Left cardiac atrium (tissue), 4 donors: ENCODE measurements at regions not wholly inside any gene's neighbourhood (a gene's known extent, or its start where the extent isn't known, plus 50 kb on each side); places are given as distances from the start of the nearest gene placed in this dataset.
A peak's percentile ranks its signal among the peaks of the same experiment; 100 is the strongest.

Source experiments
- ATAC-seq, 2 donors: fragments of 200-7000 bp; cut with Tn5 transposase; one replicate each; pipeline ENCODE4 v1.9.1; 2020; ENCODE audit warnings: mild to moderate bottlenecking in 2 of 2, moderate library complexity in 2 of 2
- DNase-seq: peaks from one replicate; pipeline ENCODE4 v3.0.0-alpha.2; 2020
- intact Hi-C, 2 donors: fragments of 100-400 bp; cut with DNase I; formaldehyde crosslinking; loops; one replicate each; pipeline versions ENCODE4 v1.14.1 to v1.15.1; 2022 to 2023
- donor health status: DM: no; HTN: yes; CAD: no.
- donor health status: DM: no; HTN: yes; CAD: no; lungs with severe emphysema.
- donor health status: DM: yes; HTN: yes; CAD: no.
- donor health status: Dilated cardiomyopathy.

DNA sequence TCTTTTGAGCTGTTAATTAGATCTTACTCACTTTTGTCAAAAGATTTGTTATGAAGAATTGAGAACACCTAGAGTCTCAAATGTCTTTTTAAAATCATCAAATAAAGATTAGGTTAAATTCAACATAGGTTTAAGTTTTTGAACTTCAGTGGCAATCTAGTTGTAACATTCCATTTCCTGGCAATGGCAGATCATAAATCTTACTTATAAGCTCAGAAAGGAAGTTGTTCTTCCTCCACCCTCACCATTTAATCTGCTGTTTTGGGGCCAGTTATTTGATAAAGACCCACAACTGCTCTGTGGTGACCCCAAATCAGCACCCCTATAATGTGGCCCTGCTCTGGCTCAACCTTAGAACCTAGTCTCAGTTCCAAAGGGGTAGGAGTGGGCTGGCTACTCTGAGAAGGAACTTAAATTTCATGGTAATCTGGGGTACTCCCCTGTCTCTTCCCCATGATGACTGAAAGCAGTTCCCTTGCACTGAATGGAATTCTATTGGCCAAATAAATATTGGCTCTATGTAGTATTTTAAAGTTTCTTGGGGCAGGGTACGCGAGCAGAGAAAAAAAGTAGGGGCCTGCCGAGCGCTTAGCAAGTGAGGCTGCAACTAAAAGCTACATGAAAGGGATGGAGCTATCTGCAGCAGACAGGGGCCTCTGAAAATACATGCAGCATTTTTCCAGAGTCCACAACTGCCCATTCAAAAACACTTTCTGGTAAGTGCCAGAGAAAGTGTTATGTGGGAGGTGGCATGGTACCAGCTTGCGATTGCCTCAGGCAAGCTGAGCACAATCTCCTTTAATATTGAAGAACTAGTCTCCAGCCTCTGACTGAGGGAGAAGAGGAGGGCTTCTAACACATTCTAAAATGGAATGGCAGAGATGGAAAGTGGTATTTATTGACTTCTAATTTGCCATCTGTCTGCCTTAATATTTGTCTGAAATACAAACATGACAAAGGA, 103.6 kb upstream of the RASGRP1 start:
- DNase-seq (no peak), ATAC-seq (no peak)
- intact Hi-C loops = loop anchor here in 1 of 2 donors (10.0 kb wide), 1 partner anchor 193 kb away; no protein-coding TSS in a partner anchor

DNA sequence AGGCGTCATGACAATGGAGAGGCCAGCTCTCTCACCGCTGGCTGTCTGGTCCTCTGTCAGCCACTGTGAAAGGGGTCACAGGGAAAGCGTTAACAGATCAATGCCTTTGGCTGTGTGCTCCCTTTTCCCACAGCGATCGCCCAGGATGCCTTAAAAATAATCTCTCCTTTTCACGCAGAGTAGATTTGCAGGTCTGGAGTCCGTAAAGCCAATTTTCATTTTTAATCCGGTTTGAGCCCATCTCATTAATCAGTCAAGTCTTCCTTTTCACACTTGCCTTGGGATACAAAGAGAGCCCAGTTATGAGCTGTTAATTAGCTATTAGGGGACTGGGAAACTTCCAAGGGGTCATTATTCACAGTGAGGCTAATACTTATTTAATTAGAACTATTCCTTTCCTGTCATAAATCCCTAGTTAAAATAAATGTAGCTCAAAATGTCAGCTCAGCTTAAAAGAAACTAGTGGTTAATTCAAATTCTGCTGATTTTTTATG, 104.3 kb upstream of the RASGRP1 start:
- ATAC-seq (no peak), DNase-seq (no peak)
- intact Hi-C loops = loop anchor here in 1 of 2 donors (10.0 kb wide), 1 partner anchor 194 kb away; no protein-coding TSS in a partner anchor

DNA sequence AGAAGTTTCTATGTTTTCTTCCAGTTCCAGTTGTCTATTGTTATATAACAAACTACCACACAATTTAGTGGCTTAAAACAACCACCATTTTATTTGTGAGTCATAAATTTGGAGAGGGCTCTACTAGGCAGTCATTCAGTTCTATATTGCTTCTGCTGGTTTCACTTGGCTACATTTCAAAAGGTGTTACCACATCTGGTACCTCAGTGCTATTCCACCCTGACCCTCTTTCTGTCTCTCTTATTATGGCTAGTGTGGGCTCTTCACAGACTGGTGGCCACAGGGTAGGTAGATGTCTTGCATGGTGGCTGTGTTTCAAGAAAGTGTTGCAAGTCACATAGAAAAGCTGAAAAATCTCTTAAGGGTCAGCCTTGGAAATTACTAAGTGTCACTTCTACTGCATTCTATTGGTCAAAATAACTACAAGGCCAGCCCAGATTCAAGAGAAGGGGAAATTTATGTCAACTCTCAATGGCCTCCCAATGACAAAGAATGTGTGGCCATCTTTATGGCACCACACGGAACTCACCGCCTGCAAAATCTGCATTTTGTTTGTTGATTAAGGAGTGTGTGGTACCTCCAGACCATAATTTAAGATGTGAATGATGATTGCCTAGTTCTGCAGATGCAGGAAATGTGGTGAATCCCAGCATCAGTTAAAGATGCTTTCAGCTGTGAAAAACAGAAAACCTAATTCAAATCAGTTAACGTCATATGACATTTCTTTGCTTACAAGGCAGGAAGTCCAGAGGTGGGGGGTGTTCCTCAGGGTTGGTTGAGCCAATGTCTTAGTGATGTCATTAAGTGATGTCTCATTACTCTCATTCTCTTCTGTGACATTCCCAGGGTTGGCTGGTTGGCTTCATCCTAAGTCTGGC, 105.8 kb upstream of the RASGRP1 start:
- ATAC-seq = peak in 1 of 2 donors; percentile 65
- intact Hi-C loops = no loop called here

DNA sequence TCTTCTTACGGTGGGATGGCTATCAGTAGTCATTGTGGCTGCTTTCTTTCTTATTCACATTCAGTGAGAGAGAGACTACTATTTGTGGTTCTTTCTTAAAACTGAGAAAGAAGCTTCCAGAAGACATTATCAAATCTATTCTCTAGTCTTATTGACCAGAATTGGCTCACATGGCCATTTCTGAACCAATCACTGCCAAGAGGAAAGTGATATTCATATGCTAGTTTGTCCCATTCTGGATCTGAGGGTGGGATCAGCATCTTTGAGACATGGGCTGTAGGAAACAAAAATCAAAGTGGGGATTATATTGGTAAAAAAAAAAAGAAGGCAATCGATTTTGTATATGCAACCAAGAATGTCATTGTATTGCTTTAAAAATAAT, 106.4 kb upstream of the RASGRP1 start:
- no peak for ATAC-seq
- intact Hi-C loops = no loop called here
- no peak for DNase-seq

More for the DNA sequence above, 105.8 kb upstream of the RASGRP1 start:
- no peak for DNase-seq

DNA sequence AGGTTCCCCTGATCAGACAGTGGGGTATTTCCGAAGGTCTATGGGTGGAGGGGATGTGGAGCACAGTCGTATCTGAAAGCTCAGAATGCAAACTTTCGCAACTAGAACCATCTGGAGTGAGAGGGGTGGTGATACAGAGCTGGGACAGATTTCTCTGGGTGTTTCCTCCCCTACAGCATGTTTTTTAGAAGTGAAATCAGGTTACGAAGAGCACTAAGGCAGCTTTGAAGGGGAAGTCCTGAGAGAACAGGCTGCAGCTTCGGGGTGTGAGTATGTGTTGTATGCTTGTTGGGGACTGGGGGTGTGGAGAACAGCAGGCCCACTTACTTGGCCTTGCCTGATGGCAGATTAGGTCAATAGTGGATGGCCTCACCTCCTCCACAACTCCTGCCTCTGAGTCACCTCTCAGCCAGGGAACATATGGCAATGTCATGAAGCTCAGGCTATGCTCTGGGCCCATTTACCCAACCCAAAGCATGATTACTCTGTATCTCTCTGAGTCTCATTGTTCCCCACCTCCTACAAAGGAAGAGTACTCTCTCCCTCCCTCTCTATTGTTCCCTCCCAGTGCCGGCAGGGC, 107.2 kb upstream of the RASGRP1 start:
- intact Hi-C loops = no loop called here
- no peak for DNase-seq
- peak in 1 of 2 donors; percentile 23 for ATAC-seq

DNA sequence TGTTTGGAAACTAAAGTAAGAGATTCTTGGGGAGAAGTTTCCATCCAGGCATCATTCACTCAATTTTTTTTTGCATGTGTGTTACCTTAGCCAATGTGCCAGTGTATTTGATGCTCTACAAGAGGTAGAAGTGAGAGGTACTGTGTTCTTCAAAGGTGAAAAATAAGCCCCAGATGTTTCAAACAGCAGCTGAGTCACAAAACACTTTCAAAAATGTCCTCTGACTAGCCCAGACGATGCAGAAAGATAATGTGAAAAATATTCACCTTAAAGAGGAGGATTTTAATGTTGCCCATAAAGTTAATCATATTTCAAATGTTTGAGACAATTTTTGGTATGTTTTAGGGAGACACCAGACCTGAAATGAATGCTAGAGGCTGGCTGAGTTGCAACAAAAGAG, 107.7 kb upstream of the RASGRP1 start:
- DNase-seq = no peak
- intact Hi-C loops = no loop called here
- ATAC-seq = no peak

DNA sequence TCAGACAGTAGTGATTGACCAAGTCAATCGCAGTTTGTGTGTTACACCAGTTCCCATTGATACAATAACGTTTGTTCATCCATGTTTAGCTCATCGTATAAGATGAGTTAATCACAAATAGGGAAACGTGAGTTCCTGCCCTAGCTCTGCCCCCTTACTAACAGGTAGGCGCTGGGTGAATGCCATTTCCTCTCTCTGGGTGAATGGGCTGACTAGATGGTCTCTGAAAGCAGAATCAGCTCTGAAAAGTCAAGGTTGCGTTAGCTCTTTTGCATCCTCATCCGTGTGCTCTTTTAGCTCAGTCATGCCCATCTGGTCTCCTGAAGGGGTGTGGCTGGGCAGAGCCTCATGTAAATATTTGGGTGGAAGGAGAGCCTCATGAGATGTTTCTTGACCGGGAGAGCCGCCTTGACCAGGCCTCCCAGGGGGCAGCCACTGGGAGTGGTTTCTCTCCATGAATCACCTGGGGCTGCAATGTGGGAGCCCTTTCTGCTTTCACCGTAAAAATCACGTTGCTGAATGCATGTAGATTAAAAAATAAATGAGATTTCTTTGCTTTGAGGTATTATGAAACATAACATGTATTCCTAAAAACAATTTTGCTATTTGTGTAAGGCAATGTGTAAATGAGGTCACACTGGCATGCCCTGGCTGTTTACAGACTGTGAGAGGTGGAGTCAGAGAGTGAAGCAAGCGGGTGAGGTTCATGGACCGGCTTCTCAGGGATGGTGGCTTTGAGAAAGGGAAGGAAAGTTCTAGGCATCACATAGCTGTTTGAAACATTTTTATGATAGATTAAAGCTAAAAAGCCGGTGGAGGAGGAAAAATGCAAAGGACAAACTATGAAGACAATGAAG, 108.4 kb upstream of the RASGRP1 start:
- no peak for DNase-seq
- ATAC-seq = no peak
- intact Hi-C loops = no loop called here

DNA sequence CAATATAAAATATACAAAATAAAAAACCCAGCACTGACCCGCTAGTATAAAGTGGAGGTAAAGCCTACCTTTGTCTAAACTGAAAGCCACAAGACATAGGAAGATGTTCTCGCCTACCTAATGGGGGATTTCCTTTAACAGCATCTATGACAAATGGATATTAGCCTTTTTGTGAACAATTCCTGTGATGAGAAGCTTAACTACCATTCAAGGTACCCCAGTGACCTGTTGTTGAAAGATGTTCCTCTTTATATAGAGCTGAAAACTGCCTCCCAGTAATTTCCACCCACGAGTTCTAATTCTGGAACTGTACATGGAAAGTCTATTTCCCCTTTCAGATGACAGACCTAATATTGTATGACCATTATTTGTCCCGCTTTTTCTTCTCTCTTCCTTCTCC, 109.8 kb upstream of the RASGRP1 start:
- DNase-seq (no peak), ATAC-seq (no peak)

DNA sequence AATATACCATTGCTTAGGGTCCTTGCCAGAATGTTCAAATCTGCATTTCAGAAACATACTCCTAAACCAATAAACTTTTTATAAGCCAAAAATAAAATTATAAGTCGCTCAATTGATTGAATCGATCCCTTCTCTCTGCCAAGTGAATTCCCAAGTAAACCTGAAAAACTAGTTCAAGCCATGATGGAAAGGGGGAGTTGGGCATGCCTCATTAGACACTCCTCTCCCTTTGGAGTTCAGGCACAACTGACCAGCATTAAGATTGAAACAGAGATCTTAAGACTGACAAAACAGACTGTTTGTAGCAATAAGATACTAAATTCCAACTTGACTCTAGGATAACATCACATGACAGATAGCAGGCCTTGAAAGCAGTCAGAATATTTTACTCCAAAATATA, 113.7 kb upstream of the RASGRP1 start:
- intact Hi-C loops = loop anchor here in 1 of 2 donors (5.0 kb wide), 1 partner anchor 116 kb away; the partner anchor contains the start of gene RASGRP1
- no peak for DNase-seq
- ATAC-seq = no peak

More for the DNA sequence above, 109.8 kb upstream of the RASGRP1 start:
- intact Hi-C loops = no loop called here

DNA sequence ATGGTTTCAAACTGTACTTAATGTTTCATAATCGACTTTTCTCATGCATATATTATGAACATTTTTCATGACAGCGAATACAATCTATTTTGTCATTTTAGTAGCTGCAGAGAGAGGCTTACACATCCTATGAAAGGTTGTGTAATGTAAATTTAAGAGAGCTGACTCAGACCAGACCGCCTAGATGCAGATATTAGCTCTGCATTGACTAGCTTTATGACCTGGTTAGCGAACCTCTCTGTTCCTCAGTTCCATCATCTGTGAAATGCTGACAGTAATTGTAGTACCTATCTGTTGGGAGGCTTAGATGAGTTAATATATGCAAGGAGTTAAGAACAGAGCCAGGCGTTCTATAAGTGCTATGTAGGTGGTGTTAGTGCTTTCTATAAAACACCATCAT, 116.2 kb upstream of the RASGRP1 start:
- ATAC-seq (no peak), DNase-seq (no peak)
- intact Hi-C loops = no loop called here

DNA sequence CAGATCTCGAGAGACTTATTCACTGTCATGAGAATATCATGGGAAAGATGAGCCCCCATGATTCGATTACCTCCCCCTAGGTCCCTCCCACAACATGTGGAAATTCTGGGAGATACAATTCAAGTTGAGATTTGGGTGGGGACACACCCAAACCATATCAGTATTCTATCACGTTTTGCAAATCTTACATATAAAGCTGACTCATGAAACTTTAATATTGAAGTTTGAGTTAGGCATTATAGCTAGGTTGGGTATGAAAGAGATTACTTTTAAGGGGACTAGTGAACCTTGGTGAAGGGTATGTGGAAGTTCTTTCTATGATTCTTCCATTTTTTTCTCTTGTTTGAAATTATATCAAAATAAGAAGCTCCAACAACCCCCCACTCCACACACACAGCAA, 117.7 kb upstream of the RASGRP1 start:
- ATAC-seq (no peak), DNase-seq (no peak)
- intact Hi-C loops = loop anchor here in 1 of 2 donors (2.0 kb wide), 1 partner anchor 206 kb away; no protein-coding TSS in a partner anchor

DNA sequence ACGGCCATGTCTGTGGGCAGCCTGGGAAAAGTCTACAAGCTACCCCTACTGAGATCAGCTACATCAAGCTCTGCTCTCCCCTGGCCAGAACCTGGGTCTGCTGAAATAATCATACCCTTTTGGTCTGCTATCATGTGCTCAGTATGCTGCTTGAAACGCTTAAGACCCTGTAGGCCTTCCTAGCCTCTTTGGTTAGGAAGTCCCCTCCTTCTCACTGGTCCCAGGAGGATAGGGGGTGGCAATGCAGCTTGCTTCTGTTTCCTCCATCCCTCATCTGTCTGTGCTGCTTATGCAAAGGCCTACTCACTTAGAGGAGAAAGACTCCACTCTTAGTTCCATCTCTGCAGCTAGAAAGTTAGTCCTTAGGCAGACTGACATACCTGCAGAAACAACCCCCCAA, 118.2 kb upstream of the RASGRP1 start:
- ATAC-seq (no peak), DNase-seq (no peak)
- intact Hi-C loops = loop anchor here in 1 of 2 donors (2.0 kb wide), 1 partner anchor 206 kb away; no protein-coding TSS in a partner anchor

DNA sequence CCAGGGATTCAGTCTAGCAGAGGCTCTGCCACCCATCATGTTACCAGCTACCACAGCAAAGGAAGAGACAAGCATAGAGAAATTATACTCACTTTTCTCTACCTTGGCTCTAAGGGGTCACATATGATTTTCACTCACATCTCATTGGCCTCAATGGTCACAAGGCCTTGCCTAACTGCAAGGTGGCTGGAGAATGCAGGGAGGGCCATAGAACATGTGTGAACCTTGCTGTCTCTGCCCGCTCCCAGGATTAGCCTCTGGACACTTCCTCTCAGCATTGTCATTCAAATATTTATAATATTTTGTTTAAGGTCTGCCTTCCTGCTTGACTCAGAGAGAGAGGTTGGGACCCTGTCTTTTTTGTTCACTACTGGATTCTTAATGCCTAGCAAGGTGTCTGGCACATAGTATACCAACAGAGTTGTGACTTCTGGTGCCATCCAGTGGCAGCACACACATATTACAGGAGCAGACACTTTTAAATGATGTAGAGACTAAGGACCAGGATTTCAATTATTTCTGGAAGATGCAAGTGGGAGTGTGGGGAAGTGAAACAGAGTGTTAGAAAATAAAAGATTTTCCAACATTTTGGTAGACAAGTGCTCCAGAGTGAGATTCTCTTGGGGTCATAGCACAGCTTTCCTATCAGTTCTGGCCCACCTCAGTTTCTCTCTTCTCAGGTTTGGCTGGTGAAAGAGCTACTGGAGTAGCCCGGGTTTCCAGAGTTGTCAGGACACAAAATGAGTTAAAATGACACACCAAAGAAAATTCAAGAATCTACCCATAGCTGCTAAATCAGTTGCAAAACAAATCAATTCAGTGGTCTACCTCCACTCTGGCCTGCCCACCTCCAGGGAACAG, 119.0 kb upstream of the RASGRP1 start:
- ATAC-seq (peak; percentile 80 to 86), DNase-seq (peak; percentile 46)
- intact Hi-C loops = loop anchor here in 1 of 2 donors (2.0 kb wide), 1 partner anchor 207 kb away; no protein-coding TSS in a partner anchor

DNA sequence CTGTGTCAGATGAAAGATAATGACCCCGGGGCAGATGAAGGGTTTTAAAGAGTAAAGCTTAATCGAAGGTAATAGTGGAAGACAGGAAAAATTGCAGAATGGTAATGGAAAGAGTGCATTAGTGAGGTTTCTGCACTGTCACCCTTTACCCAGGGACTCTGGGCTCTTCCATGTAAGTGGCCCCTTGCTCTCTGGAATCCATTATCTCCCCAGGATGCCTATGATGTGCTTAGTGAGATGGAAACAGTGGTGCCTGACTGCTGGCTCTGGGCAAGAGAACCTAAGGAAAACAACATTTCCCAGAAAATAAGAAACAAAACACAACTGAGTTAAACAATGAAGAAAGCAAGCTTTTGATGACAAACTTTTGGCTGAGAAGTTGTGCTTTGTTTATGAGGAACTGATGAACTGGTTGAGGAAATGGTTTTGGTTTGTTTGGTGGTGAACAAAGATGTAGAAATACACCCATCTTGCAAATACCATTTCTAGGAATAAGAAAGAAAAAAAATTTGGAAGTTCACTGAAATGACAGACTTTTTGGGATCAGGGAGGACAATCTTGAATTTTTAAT, 119.9 kb upstream of the RASGRP1 start:
- ATAC-seq = no peak
- no peak for DNase-seq
- intact Hi-C loops = no loop called here

DNA sequence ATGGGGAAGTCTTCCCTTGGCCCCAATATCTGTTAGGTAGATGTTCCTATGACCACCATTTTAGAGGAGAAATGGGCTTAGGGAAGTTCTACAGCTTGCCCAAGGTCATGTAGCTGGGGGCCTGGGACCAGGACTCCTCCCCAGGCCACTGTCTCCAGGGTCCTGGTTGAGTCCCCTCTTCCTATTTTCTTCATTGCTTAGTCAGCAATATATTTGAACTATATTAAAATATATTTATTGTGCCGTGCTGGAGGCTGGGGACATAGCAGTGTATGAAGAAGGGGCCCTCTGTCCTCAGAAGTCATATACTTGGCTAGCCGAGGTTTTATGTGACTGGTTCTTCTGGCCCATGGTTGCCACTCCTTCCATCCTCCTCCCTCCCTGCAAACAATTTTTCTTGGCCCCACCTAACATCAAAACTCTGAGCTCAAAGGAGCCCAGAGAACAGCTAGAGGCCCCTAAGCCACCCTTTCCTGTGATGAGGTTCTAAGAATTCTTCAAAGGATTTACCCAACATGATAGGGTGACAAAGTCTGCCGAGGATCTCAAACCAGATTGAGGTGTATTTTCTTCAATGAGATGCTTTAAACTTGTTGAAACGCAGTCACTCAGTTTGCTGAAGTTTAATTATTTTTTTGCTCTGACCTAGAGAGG, 121.2 kb upstream of the RASGRP1 start:
- DNase-seq (no peak), ATAC-seq (no peak)
- intact Hi-C loops = no loop called here

DNA sequence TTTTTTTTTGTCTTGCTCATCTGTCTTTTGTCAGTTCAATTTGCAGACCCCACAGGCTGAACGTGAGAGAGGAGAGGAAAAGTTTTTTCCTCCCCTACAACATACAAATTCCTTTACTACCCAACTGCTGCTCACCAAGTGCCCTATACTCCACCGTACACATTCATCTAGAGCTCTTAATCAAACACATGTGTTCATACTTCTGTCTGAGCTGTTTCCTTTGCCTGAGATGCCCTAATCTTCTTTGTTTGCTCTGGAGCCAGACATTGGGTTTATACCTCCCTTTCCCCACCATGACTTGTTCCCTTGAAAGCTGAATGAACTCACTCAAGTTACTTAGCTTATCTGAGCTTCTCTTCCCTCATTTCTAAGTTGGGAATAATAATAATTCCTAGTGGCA, 122.7 kb upstream of the RASGRP1 start:
- no peak for ATAC-seq
- DNase-seq = no peak
- intact Hi-C loops = no loop called here
